Heart left ventricle (tissue), 13 donors: ENCODE measurements at regions not wholly inside any gene's neighbourhood (a gene's known extent, or its start where the extent isn't known, plus 50 kb on each side); places are given as distances from the start of the nearest gene placed in this dataset.

Experiments used
- CTCF ChIP-seq, 12 donors: fragments of 200-600 bp; sonication (generic) in 4 of 12; IDR thresholded peaks; one replicate each; pipeline versions ENCODE4 v1.5.0 to v1.8.0; 2018 to 2022; ENCODE audit warnings: antibody characterized with exemption in 12 of 12, mild to moderate bottlenecking in 5 of 12
- POLR2A ChIP-seq, 2 donors: fragments of 450-650 bp; IDR thresholded peaks; one replicate each; pipeline ENCODE4 v1.6.1; 2017; ENCODE audit warnings: antibody characterized with exemption in 2 of 2, mild to moderate bottlenecking in 2 of 2, moderate library complexity in 2 of 2
- donor health status: ischemic (EF 13 %, LVEDD 7.1; RV severe dilation, severe dysfunction).
- donor health status: DM: no; HTN: yes; CAD: no.
- donor health status: DM: no; HTN: no; CAD: no.
- donor health status: ischemic (EF 25% LVEDD 6.9; RV normal size, moderate dysfunction).
- donor health status: ischemic (EF 25% LVEDD 5.7; RV mildly dilated, moderate dysfunction).
- donor health status: ischemic (EF 35%, LVEDD 5.7; RV mildly dilated, moderate dysfunction).
- donor health status: nonischemic (EF 11% LVEDD 7.7; RV severe dilation, severe dysfunction).
- donor health status: DM: yes; HTN: yes; CAD: no.
- donor health status: PGD.
- donor health status: ischemic (EF 29% LVEDD 5.4; RV normal size, mild dysfunction).
- donor health status: nonischemic (EF 23%, LVEDD 6.1; RV moderate dilation, normal function).

GRCh38 chr6:19312241-19312978, 524.8 kb upstream of the ID4 start:
- TF ChIP-seq POLR2A (IDR thresholded peaks at IDR 0.05) (no peak), CTCF (IDR thresholded peaks at IDR 0.05) (no peak)
